ENCODE measurements at regions not wholly inside any gene's neighbourhood (a gene's known extent, or its start where the extent isn't known, plus 50 kb on each side); places are given as distances from the start of the nearest gene placed in this dataset.

- no peak for TF ChIP-seq CTCF (IDR thresholded peaks at IDR 0.05; ENCODE audit: poor library complexity)
- no peak for TF ChIP-seq EZH2 (IDR thresholded peaks at IDR 0.05; ENCODE audit: borderline replicate concordance)
Measured at GRCh38 chr12:88955531-88955930, 375.3 kb upstream of the KITLG start.

All from hepatocyte (in vitro differentiated cells).